Esophagus squamous epithelium (tissue), 5 donors: ENCODE measurements at regions not wholly inside any gene's neighbourhood (a gene's known extent, or its start where the extent isn't known, plus 50 kb on each side); places are given as distances from the start of the nearest gene placed in this dataset.

Source experiments
- DNase-seq: peaks from one replicate; lab custom pipeline; 2025; lab: John Stamatoyannopoulos, UW
- H3K27ac ChIP-seq, 4 donors: fragments of 200-600 bp; sonication (generic); one replicate each; pipeline ENCODE4 v1.5.1; 2016 to 2019; ENCODE audit warnings: mild to moderate bottlenecking in 1 of 4
- H3K27me3 ChIP-seq, 4 donors: fragments of 200-600 bp; sonication (generic); 1 replicate in 3 of 4; 2 replicates in 1 of 4; pipeline versions ENCODE4 v1.5.1 to v1.6.0; 2017 to 2021; ENCODE audit warnings: antibody characterized with exemption in 1 of 4
- H3K36me3 ChIP-seq, 3 donors: fragments of 200-600 bp; sonication (generic); one replicate each; pipeline ENCODE4 v1.5.1; 2016 to 2019
- H3K4me1 ChIP-seq, 3 donors: fragments of 200-600 bp; sonication (generic); one replicate each; pipeline ENCODE4 v1.5.1; 2017 to 2019
- H3K4me3 ChIP-seq, 4 donors: fragments of 200-600 bp; sonication (generic); 1 replicate in 3 of 4; 2 replicates in 1 of 4; pipeline ENCODE4 v1.5.1; 2016 to 2019; ENCODE audit warnings: mild to moderate bottlenecking in 2 of 4, moderate library complexity in 1 of 4
- H3K9me3 ChIP-seq, 3 donors: fragments of 200-600 bp; sonication (generic); one replicate each; pipeline ENCODE4 v1.5.1; 2016 to 2019
- POLR2A ChIP-seq, 4 donors: fragments of 450-650 bp; IDR thresholded peaks; one replicate each; pipeline ENCODE4 v1.6.1; 2017; ENCODE audit warnings: antibody characterized with exemption in 4 of 4, mild to moderate bottlenecking in 4 of 4, moderate library complexity in 3 of 4
- whole genome bisulfite sequencing, 2 donors: methylation state at CpG; one replicate each; pipeline ENCODE4 v1.1.5; 2018; 5-methylcytosine and 5-hydroxymethylcytosine counted together
- intact Hi-C: fragments of 100-400 bp; cut with DNase I; formaldehyde crosslinking; loops from one replicate; pipeline ENCODE4 v1.15.0; 2022
- TF ChIP-seq, protein P1 (sequence below), 6 experiments: fragments of 450-650 bp in 4 of 6; fragments of 200-600 bp in 2 of 6; sonication (generic) in 2 of 6; IDR thresholded peaks; one replicate each; pipeline ENCODE4 v1.5.1; 2016 to 2019; ENCODE audit warnings: antibody characterized with exemption in 6 of 6, mild to moderate bottlenecking in 4 of 6, moderate library complexity in 4 of 6
- donor health status: DM: yes; HTN: yes; CAD: no.

DNA sequence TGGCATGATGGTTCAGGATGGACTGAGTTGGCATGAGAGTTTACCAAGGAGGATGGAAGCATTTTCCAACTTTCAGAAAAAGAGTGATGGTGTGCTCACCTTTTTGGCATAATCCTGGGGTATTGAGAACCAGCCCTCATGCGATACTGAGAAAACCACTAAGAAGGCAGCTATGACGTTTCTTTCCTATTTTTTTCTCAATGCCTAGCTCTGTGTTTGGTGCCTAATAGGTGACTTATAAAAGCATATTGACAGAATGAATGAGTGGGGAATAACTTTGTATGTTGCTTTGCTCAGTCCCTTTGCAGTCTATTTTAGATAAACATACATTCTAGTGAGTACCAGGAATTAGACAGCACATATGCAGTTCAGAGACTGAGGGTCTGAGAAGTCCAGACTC, 816.3 kb downstream of the DHX35 start:
- intact Hi-C loops: no loop called here
- no peak overlapping the region for H3K27ac ChIP-seq
- no peaks in the 10 kb centered on the region for H3K36me3 ChIP-seq
- 81 to 88% methylated on average over 2 of the region's 2 CpGs for WGBS, 2 donors
- H3K27me3 ChIP-seq: no peaks in the 10 kb centered on the region
- no peak for DNase-seq
- no peak overlapping the region for H3K4me3 ChIP-seq
- no peak for TF ChIP-seq POLR2A (IDR thresholded peaks at IDR 0.05)
- TF ChIP-seq, protein P1, sequence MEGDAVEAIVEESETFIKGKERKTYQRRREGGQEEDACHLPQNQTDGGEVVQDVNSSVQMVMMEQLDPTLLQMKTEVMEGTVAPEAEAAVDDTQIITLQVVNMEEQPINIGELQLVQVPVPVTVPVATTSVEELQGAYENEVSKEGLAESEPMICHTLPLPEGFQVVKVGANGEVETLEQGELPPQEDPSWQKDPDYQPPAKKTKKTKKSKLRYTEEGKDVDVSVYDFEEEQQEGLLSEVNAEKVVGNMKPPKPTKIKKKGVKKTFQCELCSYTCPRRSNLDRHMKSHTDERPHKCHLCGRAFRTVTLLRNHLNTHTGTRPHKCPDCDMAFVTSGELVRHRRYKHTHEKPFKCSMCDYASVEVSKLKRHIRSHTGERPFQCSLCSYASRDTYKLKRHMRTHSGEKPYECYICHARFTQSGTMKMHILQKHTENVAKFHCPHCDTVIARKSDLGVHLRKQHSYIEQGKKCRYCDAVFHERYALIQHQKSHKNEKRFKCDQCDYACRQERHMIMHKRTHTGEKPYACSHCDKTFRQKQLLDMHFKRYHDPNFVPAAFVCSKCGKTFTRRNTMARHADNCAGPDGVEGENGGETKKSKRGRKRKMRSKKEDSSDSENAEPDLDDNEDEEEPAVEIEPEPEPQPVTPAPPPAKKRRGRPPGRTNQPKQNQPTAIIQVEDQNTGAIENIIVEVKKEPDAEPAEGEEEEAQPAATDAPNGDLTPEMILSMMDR (IDR thresholded peaks at IDR 0.05): no peak
- H3K4me1 ChIP-seq: peaks cover 8 to 23% (median 15%) of the 10 kb centered on the region in 3 donors
- H3K9me3 ChIP-seq: peaks cover 0 to under 1% (median 0%) of the 10 kb centered on the region in 3 donors

DNA sequence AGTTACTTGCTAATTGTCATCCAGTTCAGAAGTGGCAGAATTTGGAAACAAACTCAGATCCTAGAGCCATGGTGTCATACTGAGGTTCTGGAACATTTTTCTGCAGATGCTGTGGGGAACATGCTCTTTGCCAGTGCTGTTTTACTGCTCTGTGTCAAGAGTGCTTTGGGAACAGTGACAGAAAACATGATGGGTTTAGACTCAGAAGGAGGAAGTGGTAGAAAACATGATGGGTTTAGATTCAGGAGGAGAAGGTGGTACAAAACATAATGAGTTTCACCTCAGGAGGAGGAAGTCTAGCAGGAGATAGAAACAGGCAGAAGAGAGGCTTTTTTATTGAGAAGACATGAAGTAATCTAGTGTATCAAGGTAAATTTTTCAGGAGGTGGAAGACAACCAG, 815.5 kb downstream of the DHX35 start:
- Histone ChIP-seq H3K4me3 (no peak overlapping the region), H3K36me3 (no peaks in the 10 kb centered on the region), H3K27ac (no peak overlapping the region), H3K4me1 (peaks cover 8 to 29% (median 19%) of the 10 kb centered on the region in 3 donors), H3K27me3 (no peaks in the 10 kb centered on the region), H3K9me3 (no peaks in the 10 kb centered on the region)
- DNase-seq: no peak
- intact Hi-C loops: no loop called here
- TF ChIP-seq POLR2A (IDR thresholded peaks at IDR 0.05): no peak
- TF ChIP-seq, protein P1 (IDR thresholded peaks at IDR 0.05): no peak

DNA sequence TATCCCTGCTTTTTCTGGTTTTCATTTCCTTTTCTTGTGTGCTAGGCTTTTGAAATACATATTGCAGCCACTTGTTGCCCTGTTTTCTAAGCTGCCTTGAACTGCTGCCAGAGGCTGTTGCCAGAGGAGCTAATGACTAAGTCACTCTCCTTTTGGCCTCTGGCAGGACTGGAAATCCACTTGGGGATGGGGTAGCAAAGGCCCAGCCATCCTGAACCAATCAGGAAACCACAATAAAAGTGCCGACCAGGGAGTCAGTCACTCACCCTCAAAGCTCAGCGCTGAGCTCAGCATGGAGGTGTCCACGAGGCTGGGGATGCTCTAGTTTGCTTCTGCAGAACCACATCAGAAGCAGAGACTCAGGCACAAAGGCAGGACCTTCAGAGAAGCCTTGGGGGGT, 813.0 kb downstream of the DHX35 start:
- no peak for TF ChIP-seq POLR2A (IDR thresholded peaks at IDR 0.05)
- TF ChIP-seq, protein P1 (IDR thresholded peaks at IDR 0.05): no peak
- 10 to 18% methylated on average over 3 of the region's 3 CpGs for WGBS, 2 donors
- Histone ChIP-seq H3K36me3 (no peaks in the 10 kb centered on the region), H3K4me1 (peaks cover 8 to 29% (median 19%) of the 10 kb centered on the region in 3 donors), H3K27me3 (no peaks in the 10 kb centered on the region), H3K4me3 (no peak overlapping the region), H3K27ac (peak overlapping the region in 1 of 4 donors; percentile 18), H3K9me3 (no peaks in the 10 kb centered on the region)
- intact Hi-C loops: no loop called here
- peak; percentile 4 for DNase-seq

GRCh38 chr20:39773380-39774000, 811.3 kb downstream of the DHX35 start:
- TF ChIP-seq, protein P1 (IDR thresholded peaks at IDR 0.05): peak in 3 of 6 experiments; percentile 10 to 38 (median 11)
- no peak for TF ChIP-seq POLR2A (IDR thresholded peaks at IDR 0.05)
- no peak for DNase-seq
- no peak overlapping the region for H3K4me3 ChIP-seq
- WGBS, 2 donors: 80 to 90% methylated on average over 5 of the region's 5 CpGs
- H3K36me3 ChIP-seq: no peaks in the 10 kb centered on the region
- peak overlapping the region in 1 of 4 donors; percentile 45 for H3K27ac ChIP-seq
- H3K27me3 ChIP-seq: no peaks in the 10 kb centered on the region
- intact Hi-C loops: no loop called here
- peaks cover 8 to 29% (median 19%) of the 10 kb centered on the region in 3 donors for H3K4me1 ChIP-seq
- H3K9me3 ChIP-seq: no peaks in the 10 kb centered on the region

- Histone ChIP-seq H3K36me3 (no peaks in the 10 kb centered on the region), H3K4me1 (peaks cover 0 to under 1% (median 0%) of the 10 kb centered on the region in 3 donors), H3K27me3 (no peaks in the 10 kb centered on the region), H3K27ac (no peak overlapping the region), H3K9me3 (peaks cover 0 to 9% (median 0%) of the 10 kb centered on the region in 3 donors), H3K4me3 (no peak overlapping the region)
- intact Hi-C loops: no loop called here
- WGBS, 2 donors: 72 to 80% methylated on average over 1 of the region's 1 CpG
- TF ChIP-seq, protein P1 (IDR thresholded peaks at IDR 0.05): no peak
- no peak for TF ChIP-seq POLR2A (IDR thresholded peaks at IDR 0.05)
- no peak for DNase-seq
These were observed 805.2 kb downstream of the DHX35 start for GRCh38 chr20:39767352-39767751.
